HG03460 (cell line): ENCODE measurements at regions not wholly inside any gene's neighbourhood (a gene's known extent, or its start where the extent isn't known, plus 50 kb on each side); places are given as distances from the start of the nearest gene placed in this dataset.

Experiments
- ATAC-seq: cut with Tn5 transposase; IDR thresholded peaks from one replicate; pipeline ENCODE4 v1.9.1; 2021; ENCODE audit not compliant: unreplicated experiment

DNA sequence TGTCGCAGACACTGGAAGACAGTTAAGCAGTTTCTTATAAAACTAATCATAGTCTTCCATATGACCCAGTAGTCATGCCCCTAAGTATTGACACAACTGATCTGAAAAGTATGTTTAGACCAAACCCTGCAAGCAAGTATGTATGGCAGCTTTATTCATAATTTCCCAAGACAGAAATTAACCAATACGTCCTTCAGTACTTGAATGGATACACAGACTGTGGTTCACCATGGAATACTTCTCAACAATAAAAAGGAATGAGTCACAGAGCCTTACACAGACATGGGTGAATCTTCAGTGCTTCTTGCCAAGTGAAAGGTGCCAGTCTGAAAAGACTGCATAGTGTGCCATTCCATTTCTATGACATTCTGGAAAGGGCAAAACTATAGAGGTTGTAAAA, 50.2 kb upstream of the AKR1E2 start:
- ATAC-seq, result no peak

DNA sequence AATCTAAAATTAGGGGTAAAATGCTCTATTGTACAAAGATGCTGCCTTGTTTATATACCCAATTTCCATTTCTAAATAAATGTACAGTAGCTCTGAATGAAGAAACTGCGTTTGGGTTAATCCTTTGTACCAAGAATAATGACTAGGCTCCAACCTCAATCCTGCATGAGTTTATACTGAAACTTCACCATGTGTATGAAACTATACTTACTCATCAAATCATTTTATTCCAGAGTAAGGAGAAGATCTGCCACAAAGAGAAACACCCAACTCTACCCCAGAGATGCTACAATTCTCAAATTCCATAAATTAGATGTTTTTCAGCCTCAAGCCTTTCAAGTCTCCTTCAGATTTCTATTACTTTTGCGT, 53.8 kb upstream of the AKR1E2 start:
- ATAC-seq, result no peak

DNA sequence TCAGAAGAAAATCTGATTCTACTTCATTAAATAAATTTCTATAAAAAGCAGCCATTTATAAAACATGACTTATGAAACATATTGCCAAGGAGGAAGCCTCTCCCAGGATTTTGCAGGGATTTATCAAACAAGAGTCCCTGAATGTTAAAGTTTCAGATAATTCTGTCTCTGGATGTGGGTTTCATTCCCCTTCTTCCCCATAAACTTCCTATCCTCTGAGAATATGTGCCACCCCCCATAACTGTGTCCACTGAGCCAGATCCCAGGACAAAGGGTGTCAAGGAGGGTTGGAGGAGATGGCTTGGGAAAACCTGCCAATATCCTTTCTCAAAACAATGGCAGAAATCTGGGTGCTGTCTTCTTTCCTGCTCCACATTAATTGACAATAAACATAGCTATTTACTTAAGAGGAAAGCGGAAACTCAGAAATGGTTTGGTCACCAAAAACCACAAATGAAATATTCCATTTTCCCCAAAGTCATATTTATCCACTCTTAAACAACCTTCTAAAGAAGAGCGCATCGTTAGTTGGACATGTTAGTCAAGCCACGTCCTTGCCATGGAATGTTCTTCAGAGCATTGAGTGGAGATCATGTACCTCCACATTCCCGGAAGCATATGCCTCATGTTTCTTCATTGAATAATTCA, 54.3 kb upstream of the AKR1E2 start:
- no peak for ATAC-seq

DNA sequence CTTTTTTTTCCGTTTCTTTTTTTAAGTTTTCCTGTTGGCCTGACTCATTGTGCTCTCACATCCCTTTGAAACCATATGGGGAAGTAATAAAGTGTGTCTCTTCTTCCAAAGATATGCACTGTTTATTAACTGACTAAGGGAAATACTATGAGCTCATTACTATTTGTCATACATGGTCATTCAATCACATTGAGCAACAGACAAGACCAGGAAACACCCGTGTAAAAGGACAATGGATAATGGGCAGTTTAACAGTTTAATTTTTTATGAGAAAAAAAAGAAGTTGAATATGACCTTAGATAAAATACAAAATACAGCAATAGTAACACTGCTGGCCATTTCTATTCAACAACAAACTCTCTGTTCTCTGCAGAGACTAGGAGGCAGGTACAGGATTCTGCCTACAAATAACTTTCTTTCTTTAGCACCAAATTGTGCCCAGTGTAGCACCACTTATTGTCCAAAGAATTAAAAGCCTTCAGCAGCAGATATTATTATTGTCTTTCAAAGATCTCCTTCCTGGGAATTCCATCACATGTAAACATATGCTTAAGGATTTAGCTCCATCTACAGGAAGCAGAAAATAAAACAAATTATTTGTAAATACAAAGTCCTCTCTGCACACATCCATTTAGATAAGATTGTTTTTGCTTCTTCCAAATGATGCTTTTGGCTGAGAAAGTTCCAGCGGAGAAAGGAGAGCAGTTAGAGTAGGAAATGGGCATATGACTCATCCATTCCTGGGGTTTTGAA, 55.0 kb upstream of the AKR1E2 start:
- no peak for ATAC-seq

DNA sequence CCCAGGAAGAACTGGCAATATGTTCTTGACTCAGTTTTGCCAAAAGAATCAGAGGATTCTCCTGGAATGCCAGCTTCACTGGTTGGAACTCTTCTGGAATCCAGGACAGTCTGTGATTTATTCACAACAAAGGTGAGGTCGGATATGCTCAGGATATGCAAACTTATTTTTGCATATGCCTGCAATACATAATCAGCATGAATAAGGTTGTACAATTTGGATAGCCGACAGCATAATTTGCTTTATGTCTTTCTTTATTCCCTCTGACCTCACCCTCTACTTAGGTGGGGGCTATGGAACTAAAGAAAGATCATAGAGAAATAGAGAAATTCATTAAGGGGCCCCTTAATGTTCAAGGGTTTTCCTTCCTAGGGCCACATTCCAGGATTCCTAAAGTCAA, 57.6 kb upstream of the AKR1E2 start:
- no peak for ATAC-seq

DNA sequence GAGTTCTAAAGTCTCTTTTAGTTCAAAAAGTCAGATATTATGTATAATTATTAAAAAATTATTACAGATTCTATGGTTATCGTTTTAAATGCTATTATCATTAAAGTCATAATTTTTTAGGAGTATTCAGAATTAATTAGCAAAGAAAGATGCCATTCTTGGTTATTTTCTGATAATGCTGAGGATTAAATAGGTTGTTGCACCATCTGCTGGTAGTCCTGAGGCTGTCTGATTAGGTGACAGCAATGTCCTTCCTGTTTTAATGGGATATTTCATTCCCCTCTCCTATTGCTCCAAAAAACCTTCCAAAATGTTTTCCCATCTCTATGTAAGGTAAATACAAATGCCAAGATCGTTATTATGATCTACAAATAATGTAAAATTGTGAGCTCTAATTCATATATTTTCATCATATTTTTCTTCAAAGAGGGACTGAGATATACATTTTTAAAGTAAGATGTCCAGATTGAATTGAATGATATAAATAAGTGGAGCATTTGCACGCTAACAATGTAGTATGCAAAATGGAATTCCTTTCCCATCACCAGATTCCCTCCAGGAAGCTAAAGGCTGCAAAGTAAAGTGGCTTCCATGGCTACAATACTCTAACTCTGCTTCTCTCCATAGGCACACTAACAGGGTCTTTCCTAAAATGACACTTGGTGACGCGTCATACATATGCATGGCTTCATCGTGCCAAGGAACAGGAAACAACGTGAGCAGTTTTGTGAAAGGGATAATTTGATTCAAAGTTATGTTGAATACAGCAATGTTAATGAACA, 58.8 kb upstream of the AKR1E2 start:
- no peak for ATAC-seq

DNA sequence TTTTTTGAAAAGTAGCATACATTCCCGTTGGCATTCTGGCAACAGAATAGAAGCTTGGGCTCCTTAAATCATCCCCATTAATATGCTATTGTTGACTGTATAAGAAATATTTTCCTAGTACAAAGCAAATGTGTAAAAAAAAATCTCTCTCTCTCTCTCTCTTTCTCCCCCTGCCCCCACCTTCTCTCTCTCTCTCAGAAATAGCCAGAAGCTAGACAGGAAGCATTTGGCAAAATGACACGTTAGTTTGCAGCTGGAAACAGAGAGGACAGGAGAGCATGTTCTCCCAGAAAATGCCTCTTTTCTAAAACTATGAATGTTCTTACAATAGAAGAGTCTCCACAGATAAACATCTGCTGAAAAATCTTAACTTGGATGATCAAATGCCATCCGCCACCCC, 59.6 kb upstream of the AKR1E2 start:
- ATAC-seq, result no peak

DNA sequence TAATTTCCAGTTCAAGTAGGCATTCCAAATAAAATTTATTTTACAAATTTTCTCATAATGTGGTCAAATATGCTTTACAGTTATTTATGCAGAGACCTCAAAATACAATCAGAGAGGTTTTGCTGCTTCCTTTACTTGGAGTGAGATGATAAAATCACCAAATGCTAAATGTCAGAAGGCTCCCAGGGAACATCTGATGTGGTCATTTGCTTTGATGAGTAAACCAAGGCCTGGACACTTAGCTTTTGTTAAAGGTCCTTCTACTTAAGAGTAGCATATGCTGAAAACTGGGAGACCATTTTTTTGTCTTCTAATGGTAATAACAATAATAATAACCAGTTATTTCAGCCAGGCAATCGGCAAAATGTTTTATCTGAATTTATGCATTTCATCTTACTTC, 60.6 kb upstream of the AKR1E2 start:
- no peak for ATAC-seq

DNA sequence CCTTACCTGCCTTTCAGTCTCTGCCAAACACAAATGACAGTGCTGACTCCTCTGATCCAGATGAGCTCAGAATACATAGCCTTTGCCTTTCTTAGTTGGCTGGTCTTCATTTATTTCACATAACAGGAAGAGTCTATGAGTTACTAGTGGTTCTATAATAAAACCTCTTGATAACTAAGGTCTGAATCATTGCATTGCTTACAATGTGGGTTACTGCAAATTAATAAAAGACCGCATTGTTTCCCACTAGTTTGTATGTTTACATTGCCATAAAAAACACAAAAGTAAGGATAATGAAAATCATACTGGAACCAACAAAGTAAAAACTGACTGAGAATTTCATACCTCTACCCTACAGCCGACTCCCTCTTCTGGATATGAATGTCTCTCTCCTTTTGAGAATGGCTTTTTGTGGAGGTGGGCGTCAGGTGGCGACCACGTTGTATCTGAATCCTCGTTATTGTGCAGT, 62.0 kb upstream of the AKR1E2 start:
- ATAC-seq, result no peak

DNA sequence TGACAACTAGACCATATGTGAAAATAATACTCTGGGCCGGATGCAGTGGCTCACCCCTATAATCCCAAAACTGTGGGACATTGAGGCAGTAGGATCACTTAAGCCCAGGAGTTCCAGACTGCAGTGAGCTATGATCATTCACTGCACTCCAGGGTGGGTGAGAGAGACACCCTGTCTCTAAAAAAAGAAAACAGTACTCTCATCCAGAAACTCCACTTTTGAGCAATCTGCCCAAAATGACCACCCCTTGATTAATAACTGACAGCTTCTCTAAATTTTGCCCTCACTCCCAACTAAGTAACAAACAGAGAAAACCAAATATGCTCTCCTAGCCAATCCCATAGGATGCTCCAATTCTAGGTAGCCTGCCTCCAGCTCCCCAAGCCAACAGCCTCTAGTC, 62.5 kb upstream of the AKR1E2 start:
- no peak for ATAC-seq

DNA sequence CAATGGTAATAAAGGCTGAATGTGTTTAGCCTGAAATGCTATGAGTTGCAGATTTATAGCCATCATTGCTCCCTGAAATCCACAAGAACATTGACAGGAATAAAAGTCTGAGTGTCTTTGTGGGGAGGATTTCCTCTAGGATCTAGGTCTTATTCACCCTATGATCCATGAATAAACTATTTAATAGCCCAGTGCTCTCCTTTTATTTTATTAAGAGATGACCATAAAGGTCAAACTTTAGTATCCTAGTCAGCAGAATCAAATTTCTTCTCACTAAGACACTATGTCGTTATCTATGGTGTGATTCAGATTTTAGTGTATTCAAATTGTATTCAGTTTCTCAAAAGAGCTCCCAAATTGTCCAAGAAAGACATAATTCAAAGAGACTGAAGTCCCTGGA, 67.8 kb upstream of the AKR1E2 start:
- ATAC-seq, result no peak

DNA sequence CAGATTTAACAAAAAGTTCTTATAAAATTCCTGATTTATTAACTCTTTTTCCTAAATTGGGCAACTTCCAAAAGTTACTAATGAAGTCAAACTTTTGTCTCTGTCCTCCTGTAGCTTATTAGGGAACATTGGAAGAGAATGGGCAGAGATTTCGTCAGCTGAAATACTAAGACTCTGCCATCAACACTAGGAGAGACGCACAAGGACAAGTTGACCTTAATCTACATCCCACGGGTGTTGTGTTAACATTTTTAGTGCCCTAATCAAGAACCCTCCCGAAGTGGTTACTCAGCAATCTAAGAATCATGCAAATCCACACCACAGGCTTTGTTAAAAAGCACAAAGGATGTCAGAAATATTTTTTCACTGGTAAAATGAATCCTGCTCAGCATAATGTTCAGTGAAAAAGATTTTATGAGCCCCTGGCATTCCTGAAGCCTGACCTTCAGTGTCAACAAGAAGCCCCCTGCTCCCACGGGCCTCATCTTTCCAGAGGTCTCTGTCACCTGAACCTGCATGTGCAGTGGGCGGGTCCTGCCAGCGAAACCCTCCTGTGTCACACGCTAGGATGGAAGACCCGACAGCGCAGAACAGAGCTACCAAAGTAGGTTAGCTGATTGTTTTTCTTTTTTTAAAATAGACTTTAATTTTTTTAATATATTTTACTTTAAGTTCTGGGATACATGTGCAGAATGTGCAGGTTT, 70.6 kb upstream of the AKR1E2 start:
- ATAC-seq, result no peak

DNA sequence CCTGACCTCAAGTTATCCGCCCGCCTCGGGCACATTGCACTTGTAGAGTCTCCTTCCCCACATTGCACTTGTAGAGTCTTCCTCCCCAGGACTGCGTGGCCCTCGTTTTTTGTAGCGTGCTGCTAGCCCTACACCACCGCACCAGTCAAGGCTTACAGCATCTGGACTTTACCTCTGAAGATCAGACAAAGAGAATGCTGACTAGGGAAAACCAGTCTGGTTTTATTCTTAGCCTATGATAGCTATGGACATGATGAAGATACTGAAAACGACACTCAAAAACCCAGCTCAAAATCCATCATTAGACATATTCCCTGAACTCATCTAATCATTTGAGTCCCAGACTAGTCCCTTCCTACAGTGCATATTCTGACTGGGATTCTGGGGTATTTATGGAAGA, 71.9 kb upstream of the AKR1E2 start:
- no peak for ATAC-seq

DNA sequence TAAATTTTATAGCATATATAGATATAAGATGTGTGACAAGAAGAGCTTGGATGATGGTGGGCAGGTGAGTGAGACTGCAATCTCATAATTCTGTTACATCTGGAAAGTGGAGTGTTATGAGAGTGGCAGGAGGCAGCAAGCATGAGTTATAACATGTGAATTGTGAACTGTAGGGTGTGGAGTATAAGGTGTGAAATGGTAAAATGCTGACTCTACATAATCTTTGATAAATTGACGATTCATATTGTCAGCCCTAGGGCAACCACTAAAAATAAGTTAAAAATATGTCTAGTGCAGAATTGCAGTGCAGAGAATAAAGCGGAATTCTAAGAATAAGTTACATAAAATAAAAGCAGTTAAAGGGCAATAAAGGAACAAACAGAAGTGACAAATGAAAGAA, 74.8 kb upstream of the AKR1E2 start:
- ATAC-seq, result no peak

DNA sequence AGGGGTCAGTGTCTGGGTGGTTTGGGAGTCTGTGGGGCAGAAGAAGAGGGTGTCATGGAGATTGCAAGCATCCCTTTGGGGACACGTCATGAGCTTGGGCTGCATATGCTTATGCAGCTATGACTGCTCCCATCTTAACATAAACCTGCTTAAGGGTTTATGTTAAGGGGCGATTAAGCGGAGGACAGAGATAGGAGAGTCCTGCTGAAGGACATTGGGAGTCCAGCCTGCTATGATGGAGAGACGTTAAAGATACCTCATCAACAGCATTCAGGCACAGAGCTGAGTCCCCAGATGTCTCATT, 76.8 kb upstream of the AKR1E2 start:
- no peak for ATAC-seq

DNA sequence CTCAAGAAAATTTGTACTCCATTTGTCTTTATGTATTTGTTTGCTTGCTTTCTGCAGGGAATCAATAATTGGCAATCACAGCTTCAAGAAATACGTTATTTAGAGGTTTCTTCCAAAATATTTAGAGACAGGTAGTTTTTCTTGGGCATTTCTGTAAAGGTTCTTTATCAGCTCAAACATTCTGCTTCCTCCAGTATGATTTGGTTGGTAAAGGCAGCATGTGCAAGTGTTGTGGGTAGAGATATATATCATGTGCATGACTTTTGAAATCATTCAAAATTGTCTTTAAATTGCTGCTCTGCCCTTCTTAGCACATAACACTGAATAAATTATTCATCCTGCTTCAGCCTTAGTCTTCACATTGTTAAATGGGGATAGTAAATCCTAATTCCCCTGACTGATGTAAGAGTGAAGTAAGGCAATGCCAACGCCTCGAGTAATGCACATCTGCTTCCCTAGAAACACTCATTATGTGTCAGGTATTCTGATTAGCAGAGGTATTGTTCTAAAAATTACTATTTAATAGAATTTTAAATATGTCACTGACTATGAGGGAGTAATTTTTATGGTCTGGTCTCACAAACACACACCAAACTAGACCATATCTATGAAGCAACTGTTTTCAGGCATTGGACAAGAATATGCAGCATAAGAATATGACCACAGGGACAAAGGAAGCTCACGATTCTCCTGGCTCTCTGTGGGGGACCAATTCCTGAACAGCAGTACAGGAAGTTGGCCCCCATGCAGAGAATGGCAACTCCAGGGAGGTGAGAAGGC, 77.3 kb upstream of the AKR1E2 start:
- no peak for ATAC-seq

DNA sequence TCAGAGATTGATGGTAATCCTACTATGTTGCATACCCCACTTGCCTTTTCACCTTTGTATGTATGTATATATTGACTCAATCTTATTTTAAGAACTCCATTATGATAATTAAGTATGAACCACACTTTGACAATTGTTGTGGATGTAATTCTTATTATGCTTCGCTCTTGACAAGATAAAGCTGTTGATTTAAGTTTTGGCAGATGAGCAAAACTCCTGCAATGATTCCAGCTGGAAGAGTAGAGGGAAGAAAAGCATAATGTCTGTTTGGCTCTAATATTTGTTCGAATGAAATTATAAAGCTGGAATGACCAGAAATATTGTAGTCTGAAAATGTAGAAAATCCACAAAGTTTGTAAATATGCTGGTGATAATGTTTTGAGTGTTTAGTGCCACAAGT, 83.8 kb upstream of the AKR1E2 start:
- ATAC-seq, result no peak

DNA sequence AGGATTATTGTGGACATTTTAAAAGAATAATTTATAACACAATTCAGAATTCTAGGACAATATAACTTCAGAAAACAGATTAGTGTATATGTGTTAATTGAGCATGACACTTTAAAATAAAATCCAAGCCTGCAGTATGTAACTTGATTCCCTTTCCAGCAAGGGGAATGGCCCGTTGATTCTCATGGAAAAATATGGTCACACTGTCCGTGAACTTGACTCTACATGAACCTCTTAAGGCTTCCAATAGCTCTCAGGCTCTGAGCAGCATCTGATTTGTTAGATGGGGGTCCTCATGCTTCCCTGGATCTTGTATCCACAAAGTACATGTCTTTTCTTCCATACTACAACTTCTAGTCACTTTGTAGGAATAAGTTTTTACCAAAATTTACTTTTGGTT, 85.5 kb upstream of the AKR1E2 start:
- ATAC-seq, result no peak

DNA sequence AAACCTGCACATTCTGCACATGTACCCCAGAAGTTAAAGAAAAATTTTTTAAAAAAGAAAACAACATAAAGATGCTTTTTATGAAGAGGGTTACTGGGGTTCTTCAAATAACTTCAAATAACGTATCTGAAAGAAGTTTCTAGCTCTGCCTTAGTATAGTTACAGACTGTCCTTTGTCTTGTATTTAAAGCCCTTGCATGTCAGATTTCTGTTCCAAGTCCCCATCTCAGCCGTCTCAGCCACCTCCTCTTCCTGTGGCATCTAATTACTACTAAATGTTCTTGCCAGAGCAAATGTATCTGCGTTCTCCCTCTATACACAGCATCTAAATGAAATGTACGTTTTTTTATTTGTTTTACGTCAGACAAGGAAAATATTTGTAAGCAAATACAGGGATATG, 89.4 kb upstream of the AKR1E2 start:
- no peak for ATAC-seq

DNA sequence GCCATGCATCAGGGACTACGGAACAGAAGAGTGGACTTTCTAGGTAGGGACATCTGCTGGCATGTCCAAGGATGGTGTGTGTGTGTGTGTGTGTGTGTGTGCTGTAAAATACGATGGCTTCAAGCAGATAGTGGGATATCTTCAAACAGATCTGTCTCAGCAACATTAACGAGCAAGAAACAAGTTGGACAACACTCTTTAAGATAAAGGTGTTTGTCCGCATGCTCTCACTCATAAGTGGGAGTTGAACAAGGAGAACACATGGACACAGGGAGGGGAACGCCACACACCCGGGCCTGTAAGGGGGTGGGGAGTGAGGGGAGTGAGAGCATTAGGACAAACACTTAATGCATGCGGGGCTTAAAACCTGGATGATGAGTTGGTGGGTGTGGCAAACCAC, 89.8 kb upstream of the AKR1E2 start:
- no peak for ATAC-seq

DNA sequence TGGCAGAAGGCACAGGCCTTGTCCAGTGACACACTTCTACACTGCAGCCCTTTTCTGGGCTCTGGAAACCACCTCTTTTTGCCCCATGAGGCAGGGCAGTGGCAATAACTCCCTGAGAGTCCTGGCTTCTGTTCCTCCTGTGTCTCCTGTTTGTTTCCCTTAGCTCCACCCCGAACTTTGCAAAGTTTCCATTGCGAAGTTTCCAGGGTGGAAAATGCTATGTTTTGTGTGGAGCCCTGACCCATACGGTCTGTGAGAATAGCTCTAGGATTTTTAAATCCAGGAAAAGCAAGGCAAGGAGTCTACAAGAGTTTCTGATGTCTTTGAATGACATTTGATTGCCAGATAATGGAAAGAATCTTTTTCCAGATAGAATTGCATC, 92.2 kb upstream of the AKR1E2 start:
- no peak for ATAC-seq
